GM12878 (cell line): ENCODE measurements at regions not wholly inside any gene's neighbourhood (a gene's known extent, or its start where the extent isn't known, plus 50 kb on each side); places are given as distances from the start of the nearest gene placed in this dataset.

Source experiments
- ATAC-seq: fragments of 200-7000 bp; cut with Tn5 transposase; 3 replicates; pipeline ENCODE4 v1.9.1; 2020; ENCODE audit warnings: mild to moderate bottlenecking, moderate library complexity
- BruUV-seq: library from RNA; stranded (reverse); fragments of 400-500 nt; replicated peaks from 2 replicates; lab custom pipeline; 2021; lab: Mats Ljungman, UMichigan
- CTCF ChIA-PET: fragments of 300-600 bp; sonication (Branson Sonifier 250); formaldehyde crosslinking; extraction: SDS; loops from one replicate; lab custom pipeline; 2021; ENCODE audit warnings: inconsistent platforms; lab: Yijun Ruan, JAX
- POLR2A ChIA-PET: fragments of 350-600 bp; formaldehyde crosslinking; extraction: SDS; loops from one replicate; lab custom pipeline; 2021; ENCODE audit warnings: inconsistent platforms; lab: Charles Lee
- RAD21 ChIA-PET: fragments of 300-600 bp; sonication (Branson Sonifier 250); formaldehyde crosslinking; loops from one replicate; lab custom pipeline; 2023; ENCODE audit warnings: antibody characterized with exemption; ENCODE audit not compliant: unreplicated experiment; lab: Charles Lee
- SMC1A ChIA-PET: fragments of 300-600 bp; sonication (Branson Sonifier 250); formaldehyde crosslinking; loops from one replicate; lab custom pipeline; 2023; ENCODE audit not compliant: unreplicated experiment, uncharacterized antibody; lab: Charles Lee
- DNase-seq: peaks from one replicate; pipeline ENCODE4 v3.0.0-alpha.2; 2011; ENCODE audit warnings: low read depth, low spot score
- FAIRE-seq: peaks from 3 replicates; lab custom pipeline; 2011; peaks lifted over from hg19 to GRCh38; lab: Jason Lieb, UNC
- H2AFZ ChIP-seq: 2 replicates; pipeline ENCODE4 v1.6.0; 2011; ENCODE audit warnings: low read depth, low read length, control low read depth; ENCODE audit not compliant: control insufficient read depth
- H3K27ac ChIP-seq: 2 replicates; pipeline ENCODE4 v1.5.1; 2011; ENCODE audit warnings: control low read depth; ENCODE audit not compliant: control insufficient read depth, insufficient read depth
- H3K27me3 ChIP-seq, 2 experiments: replicated peaks in 1 of 2; 2 replicates each; pipeline versions ENCODE4 v1.6.0 to v1.6.1; 2011; ENCODE audit warnings: low read length in 1 of 2; ENCODE audit not compliant: control insufficient read depth in 2 of 2, insufficient read depth in 2 of 2
- H3K36me3 ChIP-seq, 2 experiments: 2 replicates each; pipeline ENCODE4 v1.5.1; 2011; ENCODE audit warnings: low read length in 1 of 2; ENCODE audit not compliant: control insufficient read depth in 2 of 2, insufficient read depth in 2 of 2
- H3K4me1 ChIP-seq: 2 replicates; pipeline ENCODE4 v1.6.1; 2011; ENCODE audit warnings: mild to moderate bottlenecking, low read length, moderate library complexity, mixed read lengths; ENCODE audit not compliant: control insufficient read depth, insufficient read depth
- H3K4me2 ChIP-seq: 2 replicates; pipeline ENCODE4 v1.6.0; 2011; ENCODE audit warnings: control low read depth; ENCODE audit not compliant: control insufficient read depth, insufficient read depth
- H3K4me3 ChIP-seq: fragments of 200-600 bp; sonication (generic); 2 replicates; pipeline ENCODE4 v1.5.1; 2016
- H3K79me2 ChIP-seq: 2 replicates; pipeline ENCODE4 v1.6.0; 2011; ENCODE audit warnings: low read length; ENCODE audit not compliant: control insufficient read depth, insufficient read depth
- H3K9ac ChIP-seq: 2 replicates; pipeline ENCODE4 v1.8.0; 2011; ENCODE audit warnings: low read length, control low read depth, mixed read lengths; ENCODE audit not compliant: control insufficient read depth, insufficient read depth
- H3K9me3 ChIP-seq: replicated peaks from 3 replicates; pipeline ENCODE4 v1.5.1; 2011; ENCODE audit warnings: mild to moderate bottlenecking, low read length; ENCODE audit not compliant: control insufficient read depth, insufficient read depth
- H4K20me1 ChIP-seq: 2 replicates; pipeline ENCODE4 v1.6.0; 2011; ENCODE audit not compliant: control insufficient read depth, insufficient read depth
- SP1 ChIP-seq: IDR thresholded peaks from one replicate; pipeline ENCODE4 v1.6.1; 2011; ENCODE audit warnings: low read depth, low read length
- SPI1 ChIP-seq: IDR thresholded peaks from 2 replicates; pipeline ENCODE4 v1.6.1; 2011; ENCODE audit warnings: low read depth, mild to moderate bottlenecking, low read length, moderate library complexity, borderline replicate concordance; ENCODE audit not compliant: insufficient read depth
- ZBTB40 ChIP-seq: fragments of 450-650 bp; IDR thresholded peaks from 2 replicates; pipeline ENCODE4 v1.6.1; 2016; ENCODE audit warnings: mild to moderate bottlenecking, moderate library complexity, borderline replicate concordance
- WGBS: methylation state at CpG from one replicate; pipeline ENCODE4 v1.1.6; 2016; ENCODE audit warnings: low lambda C conversion rate; ENCODE audit not compliant: insufficient replicate concordance, insufficient coverage; ENCODE audit errors: missing lambda C conversion rate; 5-methylcytosine and 5-hydroxymethylcytosine counted together
- in situ Hi-C: fragments of 300-500 bp; cut with MboI; formaldehyde crosslinking; loops from 9 replicates; pipeline ENCODE4 v1.14.3; 2018; ENCODE audit warnings: mixed read lengths
- intact Hi-C: fragments of 100-400 bp; cut with micrococcal nuclease; formaldehyde crosslinking; loops from one replicate; pipeline ENCODE4 v1.14.2; 2022; ENCODE audit not compliant: unreplicated experiment

GRCh38 chr2:15832849-15833680 is 107.3 kb upstream of the MYCN start:
- Histone ChIP-seq H3K4me1 (no peaks in the 10 kb centered on the region), H3K4me2 (no peak overlapping the region), H3K27me3 (no peaks in the 10 kb centered on the region; a peak in 2 of 4 replicates), H3K79me2 (no peaks in the 10 kb centered on the region), H3K4me3 (no peak overlapping the region), H3K36me3 (no peaks in the 10 kb centered on the region), H4K20me1 (no peaks in the 10 kb centered on the region), H3K27ac (no peak overlapping the region), H3K9ac (no peak overlapping the region), H2AFZ (no peak overlapping the region), H3K9me3 (no peaks in the 10 kb centered on the region)
- RAD21 ChIA-PET: no interaction called here
- POLR2A ChIA-PET: interaction anchor here (0.7 kb wide), 1 partner anchor 38 kb away, joined by 3 read pairs; no protein-coding TSS in a partner anchor
- SMC1A ChIA-PET: no interaction called here
- no TSS peak for BruUV-seq
- no peak for FAIRE-seq
- in situ Hi-C loops (no loop called here), intact Hi-C loops (no loop called here)
- DNase-seq: no peak
- CTCF ChIA-PET: no interaction called here
- WGBS: 33% methylated on average over 9 of the region's 9 CpGs
- TF ChIP-seq ZBTB40 (no peak), SPI1 (no peak), SP1 (no peak)
- ATAC-seq: no peak
